Activated CD8-positive, alpha-beta memory T cell treated with anti-CD3 and anti-CD28 coated beads, Interleukin-2, amount 10 ng/mL, durations not matched to agents 7 days and 5 days (primary cell): ENCODE measurements at regions not wholly inside any gene's neighbourhood (a gene's known extent, or its start where the extent isn't known, plus 50 kb on each side); places are given as distances from the start of the nearest gene placed in this dataset.

Experiments
- ATAC-seq: fragments of 150-1000 bp; cut with Tn5 transposase; one replicate; pipeline ENCODE4 v1.10.0; 2021; ENCODE audit warnings: moderate library complexity
- CTCF ChIA-PET: fragments of 350-600 bp; sonication (Branson Sonifier 250); formaldehyde crosslinking; loops from one replicate; lab custom pipeline; 2021; ENCODE audit warnings: antibody characterized with exemption; lab: Charles Lee
- DNase-seq: peaks from one replicate; pipeline ENCODE4 v3.0.0-alpha.2; 2020
- H3K27ac Mint-ChIP-seq: one replicate; pipeline ENCODE4 v1.8.0; 2021; ENCODE audit warnings: mild to moderate bottlenecking, mixed read lengths
- H3K27me3 Mint-ChIP-seq: one replicate; pipeline ENCODE4 v1.8.0; 2021; ENCODE audit warnings: mixed read lengths
- H3K36me3 Mint-ChIP-seq: one replicate; pipeline ENCODE4 v1.8.0; 2021; ENCODE audit warnings: mild to moderate bottlenecking, mixed read lengths
- H3K4me1 Mint-ChIP-seq: one replicate; pipeline ENCODE4 v1.8.0; 2021; ENCODE audit warnings: mixed read lengths
- H3K4me3 Mint-ChIP-seq: one replicate; pipeline ENCODE4 v1.8.0; 2021; ENCODE audit warnings: mild to moderate bottlenecking, moderate library complexity, mixed read lengths
- H3K9me3 Mint-ChIP-seq: one replicate; pipeline ENCODE4 v1.8.0; 2022; ENCODE audit warnings: low read depth, mixed read lengths

DNA sequence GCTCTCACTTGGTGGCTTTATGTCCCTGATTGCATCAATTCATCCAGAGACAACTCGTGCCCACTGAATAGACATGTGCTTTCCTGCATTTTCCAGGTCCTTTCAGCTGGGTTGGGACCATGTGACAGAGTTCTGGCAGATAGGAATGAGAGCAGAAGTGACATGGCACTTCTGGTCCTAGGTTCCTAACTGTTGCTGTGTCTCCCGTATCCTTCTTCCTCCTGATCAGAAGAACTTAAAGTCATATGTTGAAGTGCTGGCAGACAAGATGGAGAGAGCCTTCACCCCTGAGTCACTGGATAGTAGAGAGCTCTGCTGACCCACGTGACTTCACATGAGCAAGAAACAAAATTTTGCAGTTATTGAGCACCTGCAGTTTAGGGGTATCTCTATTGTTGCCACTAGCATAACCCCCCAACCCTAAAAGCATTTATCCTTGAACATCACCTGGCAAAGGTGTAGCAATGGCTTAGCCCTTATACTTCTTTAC, 80.0 kb downstream of the NREP start:
- Mint-ChIP-seq H3K27me3 (peaks cover 19% of the 10 kb centered on the region), H3K27ac (no peak overlapping the region), H3K9me3 (no peaks in the 10 kb centered on the region), H3K4me3 (no peak overlapping the region), H3K36me3 (no peaks in the 10 kb centered on the region), H3K4me1 (no peaks in the 10 kb centered on the region)
- no peak for ATAC-seq
- no peak for DNase-seq
- CTCF ChIA-PET = no interaction called here

DNA sequence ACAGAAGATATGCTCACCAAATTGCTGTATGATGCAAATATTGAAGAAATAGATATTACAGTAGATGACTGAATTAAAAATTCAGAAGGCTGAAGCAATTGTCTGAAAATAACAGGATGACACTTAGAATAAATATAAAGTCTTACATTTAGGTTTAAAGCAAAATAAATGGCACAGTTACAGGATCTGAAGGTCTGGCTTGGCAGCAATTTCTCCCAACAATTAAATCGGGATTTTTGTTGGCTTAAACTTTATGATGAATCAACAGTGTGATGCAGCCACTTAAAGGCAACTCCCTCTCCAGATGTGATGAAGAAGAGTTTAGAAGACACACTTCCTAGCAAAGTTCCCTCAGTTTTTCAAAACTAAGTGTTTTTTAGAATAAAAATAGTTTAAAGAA, 80.5 kb downstream of the NREP start:
- CTCF ChIA-PET = no interaction called here
- ATAC-seq (no peak), DNase-seq (no peak)
- Mint-ChIP-seq H3K27me3 (peaks cover 19% of the 10 kb centered on the region), H3K27ac (no peak overlapping the region), H3K4me1 (no peaks in the 10 kb centered on the region), H3K4me3 (no peak overlapping the region), H3K9me3 (no peaks in the 10 kb centered on the region), H3K36me3 (no peaks in the 10 kb centered on the region)

DNA sequence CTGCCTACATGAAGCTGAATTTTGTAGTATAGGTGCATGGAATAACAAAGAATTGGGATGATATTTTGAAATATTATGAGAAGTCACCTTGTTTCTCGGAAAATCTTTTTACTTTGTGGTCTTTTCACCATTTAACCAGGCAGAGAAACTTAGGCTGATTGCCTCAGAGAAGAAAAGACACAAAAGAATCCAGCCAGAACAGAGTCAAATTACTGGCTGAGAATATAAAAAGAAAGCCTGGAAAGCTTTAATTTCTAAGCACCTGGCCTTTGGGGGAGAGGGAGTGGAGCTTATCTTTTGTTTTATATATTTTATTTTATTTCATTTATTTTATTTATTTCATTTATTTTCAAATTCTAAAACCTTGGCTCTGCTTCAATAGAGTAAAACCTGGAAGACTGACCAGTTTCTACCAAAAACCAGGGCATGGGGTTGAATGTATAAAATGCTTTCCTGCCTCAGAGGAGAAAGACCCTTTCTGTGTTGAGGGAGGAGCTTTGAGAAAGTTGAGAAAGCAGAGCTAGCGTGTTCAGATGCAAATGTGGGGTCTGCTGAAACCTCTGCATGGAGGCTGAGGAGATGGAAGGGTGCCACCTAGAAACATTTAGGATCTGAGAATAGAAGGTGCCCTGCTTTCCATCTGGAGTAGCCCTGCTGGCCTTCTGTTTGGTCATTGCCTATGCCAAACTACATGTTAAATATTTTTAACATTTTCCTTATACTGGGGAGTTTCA, 81.6 kb downstream of the NREP start:
- DNase-seq (no peak), ATAC-seq (no peak)
- H3K27me3 Mint-ChIP-seq = peaks cover 19% of the 10 kb centered on the region
- H3K9me3 Mint-ChIP-seq = no peaks in the 10 kb centered on the region
- no peak overlapping the region for H3K27ac Mint-ChIP-seq
- CTCF ChIA-PET = no interaction called here
- no peaks in the 10 kb centered on the region for H3K36me3 Mint-ChIP-seq
- H3K4me3 Mint-ChIP-seq = no peak overlapping the region
- no peaks in the 10 kb centered on the region for H3K4me1 Mint-ChIP-seq

DNA sequence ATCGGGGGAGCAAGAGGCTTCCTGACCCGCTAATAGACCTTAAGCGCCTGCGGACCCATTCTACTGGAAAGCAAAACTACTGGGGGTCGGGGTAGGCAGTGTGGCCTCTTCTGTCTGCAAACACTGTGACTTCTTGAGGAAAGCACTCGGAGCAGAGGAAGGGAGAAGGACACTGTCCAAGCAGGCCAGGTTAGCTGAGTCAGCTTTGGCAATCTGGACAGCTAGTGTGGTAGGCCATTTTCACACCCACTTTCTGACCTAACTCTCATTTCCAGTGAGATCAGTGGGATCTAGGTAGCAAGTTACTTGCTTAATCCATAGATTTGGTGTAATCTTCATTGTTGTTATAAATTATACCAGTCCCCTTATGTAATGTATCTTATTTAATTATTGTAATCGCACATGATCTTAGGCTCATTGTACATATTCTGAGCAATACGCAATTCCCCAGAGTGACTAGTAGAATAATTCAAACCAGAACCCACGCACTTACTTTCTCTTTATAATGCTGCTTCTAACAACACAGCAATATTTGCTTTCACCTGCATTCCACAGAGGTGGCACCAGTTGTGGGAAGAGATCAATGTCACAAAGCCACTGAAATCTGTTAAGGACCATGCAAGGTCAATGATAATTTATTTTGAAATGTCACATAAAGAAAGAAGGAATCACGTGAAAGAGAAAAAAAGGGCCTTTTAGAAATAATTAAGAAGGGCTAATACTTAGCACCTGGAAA, 82.9 kb downstream of the NREP start:
- no peak for DNase-seq
- Mint-ChIP-seq H3K27ac (no peak overlapping the region), H3K36me3 (no peaks in the 10 kb centered on the region), H3K4me1 (no peaks in the 10 kb centered on the region), H3K27me3 (peaks cover 19% of the 10 kb centered on the region), H3K4me3 (no peak overlapping the region), H3K9me3 (no peaks in the 10 kb centered on the region)
- no peak for ATAC-seq
- CTCF ChIA-PET = no interaction called here

DNA sequence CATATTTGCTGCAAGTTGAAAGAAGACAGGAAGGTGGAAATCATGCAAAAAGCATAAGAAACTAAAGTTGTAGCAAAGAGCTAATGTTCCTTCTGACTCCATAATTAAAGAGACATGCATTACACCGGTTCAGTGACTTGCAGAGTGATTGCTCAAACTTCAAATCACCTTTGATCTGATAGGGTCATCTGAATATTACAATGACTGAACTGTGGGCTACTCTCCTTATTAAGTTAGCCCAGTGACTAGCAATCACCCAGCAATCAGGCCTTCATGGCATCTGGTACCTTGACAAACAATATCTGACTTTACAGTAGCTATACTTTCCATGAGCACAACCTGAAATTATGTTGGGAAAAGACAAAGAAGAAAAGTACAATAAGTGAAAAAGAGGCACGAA, 84.9 kb downstream of the NREP start:
- Mint-ChIP-seq H3K9me3 (no peaks in the 10 kb centered on the region), H3K27me3 (peaks cover 14% of the 10 kb centered on the region), H3K4me3 (no peak overlapping the region), H3K27ac (no peak overlapping the region), H3K36me3 (no peaks in the 10 kb centered on the region), H3K4me1 (no peaks in the 10 kb centered on the region)
- DNase-seq (no peak), ATAC-seq (no peak)
- CTCF ChIA-PET = no interaction called here

DNA sequence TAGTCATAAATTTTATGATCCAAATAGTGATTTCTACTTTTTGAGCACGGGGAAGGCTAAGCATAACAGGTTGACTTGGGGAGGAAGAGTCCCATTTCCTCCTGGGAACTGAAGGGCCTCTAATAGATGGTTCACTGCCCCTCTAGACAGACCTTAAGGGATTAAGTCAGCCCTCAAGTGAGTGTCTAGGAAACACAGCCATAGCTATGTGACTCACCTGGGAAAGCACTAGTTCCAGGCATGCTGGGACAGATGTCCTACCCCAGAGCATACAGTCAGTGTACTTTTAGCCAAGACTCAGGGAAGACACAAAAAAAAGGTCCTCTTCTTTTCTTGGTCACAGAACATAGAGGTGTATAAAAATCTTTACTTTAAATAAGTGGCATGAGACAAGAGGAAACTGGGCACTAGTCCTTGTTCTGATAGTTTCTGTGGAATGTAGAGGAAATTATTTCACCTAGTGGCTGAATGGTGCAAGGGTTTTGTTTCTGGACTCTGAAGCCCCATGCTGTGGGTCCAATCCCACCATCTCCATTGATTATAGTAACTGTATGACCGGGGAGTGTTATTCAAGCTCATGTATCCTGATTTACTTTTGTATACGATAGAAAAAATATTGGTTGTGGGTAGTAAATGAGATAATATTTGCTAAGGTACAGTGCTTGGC, 86.0 kb downstream of the NREP start:
- CTCF ChIA-PET = no interaction called here

DNA sequence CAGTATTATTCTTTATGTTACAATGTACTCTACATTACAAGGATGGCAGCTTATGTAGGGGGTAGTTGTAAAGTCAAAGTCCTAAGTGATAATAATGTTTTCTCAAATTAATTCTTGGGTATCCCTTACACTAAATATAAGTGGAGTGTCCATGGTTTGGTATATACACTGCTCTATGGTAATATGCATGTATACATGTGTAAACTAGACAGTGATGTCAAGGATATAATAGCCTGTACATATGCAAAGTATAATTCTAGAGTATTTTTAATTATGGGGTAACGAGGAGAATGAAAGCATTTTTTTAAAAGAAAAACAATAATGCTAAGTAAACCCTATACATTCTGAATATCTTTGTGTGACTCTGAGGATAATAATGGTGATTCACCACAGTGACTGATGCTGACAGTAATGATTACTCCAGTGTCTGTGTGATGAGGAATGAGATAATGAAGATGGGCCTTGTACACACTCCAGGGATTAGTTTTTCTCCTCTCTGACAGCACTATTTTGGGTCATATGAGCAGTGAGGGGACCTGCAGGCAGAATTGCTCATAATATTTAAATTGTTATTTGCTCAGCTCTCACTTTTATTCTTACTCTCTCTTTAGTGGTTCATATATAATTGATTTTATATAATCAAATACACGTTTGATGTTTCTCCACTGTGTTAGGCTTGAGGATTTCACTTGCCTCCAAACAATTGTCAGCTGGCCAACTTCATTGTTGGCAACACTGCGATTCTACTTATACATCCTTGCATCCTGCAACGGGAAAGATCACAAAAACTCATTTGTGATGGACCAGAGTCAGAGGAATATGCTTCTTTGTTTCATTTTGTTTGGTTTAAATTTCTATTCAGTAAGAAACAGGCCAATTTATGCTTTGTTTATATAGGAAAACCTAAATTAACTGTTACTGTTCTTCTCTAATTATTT, 88.2 kb downstream of the NREP start:
- CTCF ChIA-PET = no interaction called here
- no peaks in the 10 kb centered on the region for H3K36me3 Mint-ChIP-seq
- H3K27ac Mint-ChIP-seq = no peak overlapping the region
- peaks cover 16% of the 10 kb centered on the region for H3K27me3 Mint-ChIP-seq
- H3K9me3 Mint-ChIP-seq = no peaks in the 10 kb centered on the region
- ATAC-seq = no peak
- no peaks in the 10 kb centered on the region for H3K4me1 Mint-ChIP-seq
- H3K4me3 Mint-ChIP-seq = no peak overlapping the region
- DNase-seq = no peak

More for the DNA sequence above, 86.0 kb downstream of the NREP start:
- Mint-ChIP-seq H3K4me1 (no peaks in the 10 kb centered on the region), H3K4me3 (no peak overlapping the region), H3K27me3 (peaks cover 18% of the 10 kb centered on the region), H3K36me3 (no peaks in the 10 kb centered on the region), H3K9me3 (no peaks in the 10 kb centered on the region), H3K27ac (no peak overlapping the region)
- no peak for ATAC-seq
- no peak for DNase-seq

DNA sequence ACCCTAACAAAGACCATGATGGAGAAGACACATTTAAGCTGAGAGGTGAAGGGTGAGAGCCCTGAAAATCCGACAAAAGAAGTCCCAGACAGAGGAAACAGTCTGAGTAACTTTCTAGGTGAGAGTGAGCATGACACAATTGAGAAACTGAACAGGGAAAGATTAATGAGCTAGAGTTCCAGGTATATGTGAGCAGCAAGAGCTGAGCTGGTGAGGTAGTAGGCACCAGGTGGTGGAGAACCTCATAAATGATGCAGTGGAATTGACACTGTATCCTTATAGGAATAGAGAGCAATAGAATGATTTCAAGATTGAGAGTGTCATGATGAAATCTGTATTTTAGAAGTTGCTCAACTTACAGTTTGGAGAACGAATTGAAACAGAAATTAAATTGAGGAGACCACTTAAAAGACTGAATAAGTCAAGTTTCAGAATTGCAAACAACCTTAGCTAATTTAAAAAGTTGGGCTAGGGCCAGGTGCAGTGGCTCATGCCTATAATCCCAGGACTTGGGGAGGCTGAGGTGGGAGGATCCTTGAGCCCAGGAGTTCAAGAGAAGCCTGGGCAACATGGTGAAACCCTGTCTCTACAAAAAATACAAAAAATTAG, 89.8 kb downstream of the NREP start:
- Mint-ChIP-seq H3K4me1 (no peaks in the 10 kb centered on the region), H3K36me3 (no peaks in the 10 kb centered on the region), H3K27ac (no peak overlapping the region), H3K4me3 (no peak overlapping the region), H3K9me3 (no peaks in the 10 kb centered on the region), H3K27me3 (peaks cover 16% of the 10 kb centered on the region)
- DNase-seq = no peak
- CTCF ChIA-PET = no interaction called here
- no peak for ATAC-seq

DNA sequence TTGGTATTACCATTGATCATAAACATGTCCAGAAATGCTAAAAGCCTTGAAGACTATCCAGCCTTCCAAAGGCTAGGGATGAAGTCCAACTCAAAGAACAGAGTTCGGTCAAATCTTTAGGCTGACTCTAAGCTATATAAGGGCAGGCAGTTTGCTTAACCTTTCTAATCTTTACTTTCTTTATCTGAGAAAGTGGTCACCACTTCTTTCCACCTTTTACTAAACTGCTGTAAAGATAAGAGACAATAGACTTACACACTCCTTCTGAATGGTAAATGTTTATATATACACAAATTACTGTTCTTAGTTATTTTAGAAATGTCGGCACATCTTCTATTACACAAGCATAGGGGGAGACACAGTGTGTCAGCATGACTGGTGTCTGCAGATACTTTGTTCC, 100.4 kb downstream of the NREP start:
- Mint-ChIP-seq H3K4me3 (no peak overlapping the region), H3K27me3 (peaks cover 2% of the 10 kb centered on the region), H3K36me3 (no peaks in the 10 kb centered on the region), H3K9me3 (no peaks in the 10 kb centered on the region), H3K27ac (no peak overlapping the region), H3K4me1 (no peaks in the 10 kb centered on the region)
- no peak for DNase-seq
- ATAC-seq = no peak
- CTCF ChIA-PET = no interaction called here

DNA sequence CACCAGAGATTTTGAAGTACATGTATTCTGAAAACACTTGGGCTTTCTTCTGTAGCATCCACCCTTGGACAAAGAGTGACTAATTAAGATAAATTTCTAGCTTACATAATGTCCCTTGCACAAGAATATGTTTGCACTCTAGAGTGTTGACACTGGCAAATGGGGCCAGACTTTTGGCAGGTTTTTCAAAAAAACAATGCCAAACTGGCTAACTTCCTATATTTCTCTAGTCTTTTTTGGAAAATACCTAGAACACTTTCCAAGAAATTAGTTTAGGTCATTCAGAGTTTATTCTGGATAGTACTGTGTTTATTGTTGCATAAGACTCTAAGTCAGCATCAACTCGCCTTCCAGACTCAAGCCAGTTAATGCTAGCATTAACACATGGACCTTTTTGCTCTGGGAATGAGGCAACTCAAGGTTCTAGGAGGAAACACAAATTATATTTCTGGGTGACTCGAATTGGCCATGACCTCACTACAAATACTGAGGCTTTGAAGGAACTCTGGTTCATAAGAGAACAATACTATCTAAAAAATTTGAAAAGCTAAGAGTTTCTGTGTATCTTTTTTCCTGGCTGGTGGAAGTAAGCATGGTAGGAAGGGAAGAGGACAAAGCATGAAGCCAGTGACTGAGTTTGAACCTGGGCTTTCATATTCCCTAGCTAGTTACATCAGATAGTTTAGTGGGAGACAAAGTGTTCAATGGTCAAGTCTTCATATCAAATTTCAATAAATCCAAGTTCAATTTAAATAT, 101.6 kb downstream of the NREP start:
- ATAC-seq (no peak), DNase-seq (no peak)
- H3K4me1 Mint-ChIP-seq = no peaks in the 10 kb centered on the region
- no peak overlapping the region for H3K27ac Mint-ChIP-seq
- no peaks in the 10 kb centered on the region for H3K9me3 Mint-ChIP-seq
- CTCF ChIA-PET = interaction anchor here (0.6 kb wide), 1 partner anchor 426 kb away, joined by 3 read pairs; no protein-coding TSS in a partner anchor
- H3K27me3 Mint-ChIP-seq = peaks cover 2% of the 10 kb centered on the region
- H3K36me3 Mint-ChIP-seq = no peaks in the 10 kb centered on the region
- H3K4me3 Mint-ChIP-seq = no peak overlapping the region

DNA sequence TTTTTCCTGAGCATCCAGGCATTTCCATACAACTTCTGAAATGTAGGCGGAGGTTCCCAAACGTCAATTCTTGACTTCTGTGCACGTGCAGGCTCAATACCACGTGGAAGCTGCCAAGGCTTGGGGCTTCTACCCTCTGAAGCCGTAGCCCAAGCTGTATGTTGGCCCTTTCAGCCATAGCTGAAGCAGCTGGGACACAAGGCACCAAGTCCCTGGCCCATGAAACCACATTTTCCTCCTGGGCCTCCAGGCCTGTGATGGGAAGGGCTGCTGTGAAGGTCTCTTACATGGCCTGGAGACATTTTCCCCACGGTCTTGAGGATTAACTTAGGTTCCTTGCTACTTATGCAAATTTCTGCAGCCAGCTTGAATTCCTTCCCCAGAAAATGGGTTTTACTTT, 103.6 kb downstream of the NREP start:
- DNase-seq (no peak), ATAC-seq (no peak)
- Mint-ChIP-seq H3K27me3 (peaks cover 2% of the 10 kb centered on the region), H3K4me1 (no peaks in the 10 kb centered on the region), H3K27ac (no peak overlapping the region), H3K9me3 (no peaks in the 10 kb centered on the region), H3K36me3 (no peaks in the 10 kb centered on the region), H3K4me3 (no peak overlapping the region)
- CTCF ChIA-PET = no interaction called here

DNA sequence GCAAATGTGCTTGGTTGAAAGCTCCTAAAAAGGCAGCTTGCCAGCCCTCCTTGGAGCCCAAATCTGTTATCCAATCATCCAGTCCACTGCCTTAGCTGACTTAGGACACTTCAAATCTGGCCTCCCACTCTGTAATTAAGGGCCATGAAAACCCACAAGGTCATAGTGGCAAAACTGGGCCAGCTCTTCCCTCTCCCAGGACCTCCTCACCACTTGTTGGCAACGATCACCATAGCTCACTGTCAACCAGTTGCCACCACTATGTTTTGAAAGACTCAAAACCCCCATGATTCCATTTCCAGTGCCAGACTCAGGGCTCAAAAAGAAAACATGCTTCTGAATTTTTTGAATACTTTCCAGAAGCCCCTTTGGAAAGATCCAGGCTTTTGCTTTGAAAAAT, 107.5 kb downstream of the NREP start:
- Mint-ChIP-seq H3K4me1 (no peaks in the 10 kb centered on the region), H3K4me3 (no peak overlapping the region), H3K27me3 (no peaks in the 10 kb centered on the region), H3K9me3 (no peaks in the 10 kb centered on the region), H3K27ac (no peak overlapping the region), H3K36me3 (no peaks in the 10 kb centered on the region)
- ATAC-seq = no peak
- no peak for DNase-seq
- CTCF ChIA-PET = no interaction called here
